Peyer's patch (tissue), 4 donors: ENCODE measurements at regions not wholly inside any gene's neighbourhood (a gene's known extent, or its start where the extent isn't known, plus 50 kb on each side); places are given as distances from the start of the nearest gene placed in this dataset.
"Not testable (repeated sequence)": the region's sequence is repeated elsewhere in the genome, so short reads cannot be mapped to it uniquely, and the experiment has no call there.

Experiments
- DNase-seq, 3 donors: peaks; one replicate each; pipeline ENCODE4 v3.0.0-alpha.2; 2017 to 2019
- H3K27ac ChIP-seq, 4 donors: fragments of 200-600 bp; sonication (generic); one replicate each; pipeline ENCODE4 v1.5.1; 2016 to 2019
- H3K27me3 ChIP-seq, 2 donors: fragments of 200-600 bp; sonication (generic); one replicate each; pipeline ENCODE4 v1.5.1; 2019
- H3K36me3 ChIP-seq, 3 donors: fragments of 200-600 bp; sonication (generic); one replicate each; pipeline ENCODE4 v1.5.1; 2016 to 2019
- H3K4me1 ChIP-seq, 4 donors: fragments of 200-600 bp; sonication (generic); one replicate each; pipeline ENCODE4 v1.5.1; 2016 to 2019
- H3K4me3 ChIP-seq, 4 donors: fragments of 200-600 bp; sonication (generic); 1 replicate in 3 of 4; 2 replicates in 1 of 4; pipeline ENCODE4 v1.5.1; 2016 to 2019; ENCODE audit warnings: mild to moderate bottlenecking in 1 of 4
- H3K9me3 ChIP-seq, 4 donors: fragments of 200-600 bp; sonication (generic); one replicate each; pipeline ENCODE4 v1.5.1; 2016 to 2019; ENCODE audit warnings: mild to moderate bottlenecking in 1 of 4
- POLR2A ChIP-seq, 2 donors: fragments of 450-650 bp; IDR thresholded peaks; one replicate each; pipeline ENCODE4 v1.5.1; 2017; ENCODE audit warnings: antibody characterized with exemption in 2 of 2, mild to moderate bottlenecking in 2 of 2, moderate library complexity in 2 of 2
- TF ChIP-seq, protein P1 (sequence below), 6 experiments: fragments of 450-650 bp in 4 of 6; fragments of 200-600 bp in 2 of 6; sonication (generic) in 1 of 6; IDR thresholded peaks; one replicate each; pipeline ENCODE4 v1.5.1; 2017 to 2019; ENCODE audit warnings: antibody characterized with exemption in 6 of 6, mild to moderate bottlenecking in 3 of 6, moderate library complexity in 1 of 6

GRCh38 chr22:23500508-23501260 lies 79.4 kb downstream of the IGLL1 start:
- peak in 1 of 3 donors; percentile 23 for DNase-seq
- TF ChIP-seq, protein P1, sequence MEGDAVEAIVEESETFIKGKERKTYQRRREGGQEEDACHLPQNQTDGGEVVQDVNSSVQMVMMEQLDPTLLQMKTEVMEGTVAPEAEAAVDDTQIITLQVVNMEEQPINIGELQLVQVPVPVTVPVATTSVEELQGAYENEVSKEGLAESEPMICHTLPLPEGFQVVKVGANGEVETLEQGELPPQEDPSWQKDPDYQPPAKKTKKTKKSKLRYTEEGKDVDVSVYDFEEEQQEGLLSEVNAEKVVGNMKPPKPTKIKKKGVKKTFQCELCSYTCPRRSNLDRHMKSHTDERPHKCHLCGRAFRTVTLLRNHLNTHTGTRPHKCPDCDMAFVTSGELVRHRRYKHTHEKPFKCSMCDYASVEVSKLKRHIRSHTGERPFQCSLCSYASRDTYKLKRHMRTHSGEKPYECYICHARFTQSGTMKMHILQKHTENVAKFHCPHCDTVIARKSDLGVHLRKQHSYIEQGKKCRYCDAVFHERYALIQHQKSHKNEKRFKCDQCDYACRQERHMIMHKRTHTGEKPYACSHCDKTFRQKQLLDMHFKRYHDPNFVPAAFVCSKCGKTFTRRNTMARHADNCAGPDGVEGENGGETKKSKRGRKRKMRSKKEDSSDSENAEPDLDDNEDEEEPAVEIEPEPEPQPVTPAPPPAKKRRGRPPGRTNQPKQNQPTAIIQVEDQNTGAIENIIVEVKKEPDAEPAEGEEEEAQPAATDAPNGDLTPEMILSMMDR (IDR thresholded peaks at IDR 0.05), result no peak
- no peak for TF ChIP-seq POLR2A (IDR thresholded peaks at IDR 0.05)
- Histone ChIP-seq H3K9me3 (no peaks in the 10 kb centered on the region), H3K4me1 (no peaks in the 10 kb centered on the region), H3K27ac (no peak overlapping the region), H3K27me3 (no peaks in the 10 kb centered on the region), H3K36me3 (no peaks in the 10 kb centered on the region), H3K4me3 (no peak overlapping the region)

DNA sequence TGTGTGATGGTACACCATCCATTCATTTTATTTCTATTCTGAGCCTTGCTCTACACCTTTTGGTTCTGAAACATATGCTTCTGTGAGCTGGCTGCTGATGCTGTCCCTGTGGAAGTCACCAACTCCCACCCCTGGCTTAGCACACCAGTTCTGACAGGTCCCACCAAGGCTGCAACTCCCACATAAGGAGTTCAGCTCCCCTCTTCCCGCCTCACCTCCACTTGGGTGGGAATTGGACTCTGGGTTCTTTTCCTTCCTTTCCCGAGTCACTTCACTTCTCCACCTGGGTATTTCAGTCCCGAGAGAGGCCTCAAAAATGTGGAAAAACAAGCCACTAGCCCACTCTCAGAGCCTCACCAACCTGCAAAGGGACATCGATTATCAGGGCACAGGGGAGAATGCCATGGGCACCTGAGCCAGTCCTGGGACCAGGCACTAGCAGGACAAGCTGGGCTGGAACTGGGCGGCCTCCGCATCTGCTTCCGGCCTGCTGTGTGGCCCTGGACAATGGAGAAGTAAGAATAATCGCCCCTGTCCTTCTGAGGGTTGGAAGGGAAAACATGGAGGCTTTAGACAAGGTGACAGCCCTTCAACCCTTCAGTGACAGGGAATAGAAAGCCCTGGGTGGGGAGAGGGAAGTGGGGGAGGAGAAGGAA lies 80.1 kb downstream of the IGLL1 start:
- H3K27ac ChIP-seq, result no peak overlapping the region
- H3K4me1 ChIP-seq, result no peaks in the 10 kb centered on the region
- TF ChIP-seq, protein P1 (IDR thresholded peaks at IDR 0.05), result no peak
- TF ChIP-seq POLR2A (IDR thresholded peaks at IDR 0.05), result no peak
- H3K9me3 ChIP-seq, result no peaks in the 10 kb centered on the region
- H3K27me3 ChIP-seq, result no peaks in the 10 kb centered on the region
- H3K36me3 ChIP-seq, result no peaks in the 10 kb centered on the region
- H3K4me3 ChIP-seq, result no peak overlapping the region
- peak in 1 of 3 donors; percentile 11 for DNase-seq

- Histone ChIP-seq H3K4me1 (no peaks in the 10 kb centered on the region), H3K4me3 (no peak overlapping the region), H3K27ac (no peak overlapping the region), H3K36me3 (no peaks in the 10 kb centered on the region), H3K27me3 (no peaks in the 10 kb centered on the region), H3K9me3 (no peaks in the 10 kb centered on the region)
- TF ChIP-seq, protein P1 (IDR thresholded peaks at IDR 0.05), result no peak
- no peak for TF ChIP-seq POLR2A (IDR thresholded peaks at IDR 0.05)
- DNase-seq, result no peak
Observed at GRCh38 chr22:23498811-23499798, 81.0 kb downstream of the IGLL1 start.

- not testable (repeated sequence) for H3K4me3 ChIP-seq, H3K36me3 ChIP-seq, H3K9me3 ChIP-seq, DNase-seq, H3K4me1 ChIP-seq, H3K27me3 ChIP-seq, H3K27ac ChIP-seq
Observed at GRCh38 chr22:23497889-23498288, 82.2 kb downstream of the IGLL1 start.

DNA sequence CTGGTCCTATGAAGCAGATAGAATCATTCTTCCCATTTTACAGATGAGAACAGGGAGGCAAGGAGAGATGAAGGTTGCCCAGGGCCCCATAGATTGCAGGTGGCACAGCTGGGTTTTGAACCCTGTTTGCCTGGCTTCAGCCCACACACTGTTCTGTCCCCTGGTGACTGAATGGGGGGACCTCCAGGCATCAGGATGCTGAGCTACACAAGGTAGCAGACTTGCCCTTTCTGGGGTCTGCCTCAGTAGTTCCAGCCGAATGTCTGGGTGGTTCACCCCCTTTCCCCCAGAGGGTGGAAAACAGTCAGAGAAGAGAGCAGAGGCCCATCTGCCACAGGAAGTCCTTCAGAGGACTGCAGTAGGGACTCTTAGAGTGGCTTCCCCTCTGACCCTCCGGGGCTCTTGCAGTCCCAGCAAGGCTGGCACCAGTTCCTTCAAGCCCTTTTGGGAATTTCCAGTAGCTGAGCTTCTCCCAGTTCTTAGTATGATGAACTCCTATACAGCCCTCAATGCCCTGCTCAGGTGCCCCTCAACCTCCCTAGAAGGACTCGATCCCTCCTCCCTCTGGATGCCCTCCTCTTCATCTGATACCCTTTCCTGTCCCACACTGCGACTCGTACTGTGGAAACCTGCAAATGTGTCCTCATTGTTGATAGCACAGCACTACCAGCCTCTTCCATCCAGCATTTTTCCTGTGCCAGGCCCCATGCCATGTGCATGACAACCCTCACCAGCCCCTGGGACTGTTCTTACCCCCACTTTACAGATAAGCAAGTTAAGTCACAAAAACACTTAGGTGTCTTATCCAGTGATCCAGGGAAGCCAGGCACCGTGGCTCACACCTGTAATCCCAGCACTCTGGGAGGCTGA lies 82.8 kb downstream of the IGLL1 start:
- Histone ChIP-seq H3K4me1 (no peaks in the 10 kb centered on the region), H3K27ac (no peak overlapping the region), H3K4me3 (no peak overlapping the region), H3K36me3 (no peaks in the 10 kb centered on the region), H3K27me3 (no peaks in the 10 kb centered on the region), H3K9me3 (no peaks in the 10 kb centered on the region)
- no peak for TF ChIP-seq POLR2A (IDR thresholded peaks at IDR 0.05)
- DNase-seq, result no peak

GRCh38 chr22:23496445-23496833 lies 83.7 kb downstream of the IGLL1 start:
- TF ChIP-seq POLR2A (IDR thresholded peaks at IDR 0.05), result no peak
- TF ChIP-seq, protein P1 (IDR thresholded peaks at IDR 0.05), result no peak
- no peaks in the 10 kb centered on the region for H3K4me1 ChIP-seq

More at GRCh38 chr22:23496445-23496833, 83.7 kb downstream of the IGLL1 start:
- Histone ChIP-seq H3K36me3 (no peaks in the 10 kb centered on the region), H3K27ac (no peak overlapping the region), H3K4me3 (no peak overlapping the region), H3K27me3 (no peaks in the 10 kb centered on the region), H3K9me3 (no peaks in the 10 kb centered on the region)
- no peak for DNase-seq
